HepG2 (cell line): ENCODE measurements at regions not wholly inside any gene's neighbourhood (a gene's known extent, or its start where the extent isn't known, plus 50 kb on each side); places are given as distances from the start of the nearest gene placed in this dataset.

Experiments used
- FOXA3 ChIP-seq: IDR thresholded peaks from 2 replicates; pipeline ENCODE4 v1.6.1; 2016; ENCODE audit warnings: missing genetic modification reagents, missing compliant biosample characterization
- FOXP1 ChIP-seq, 2 experiments: fragments of 450-650 bp in 1 of 2; IDR thresholded peaks; 2 replicates each; pipeline ENCODE4 v1.6.1; 2017 to 2018; ENCODE audit warnings: antibody characterized with exemption in 1 of 2
- GATAD2A ChIP-seq: IDR thresholded peaks from 2 replicates; pipeline ENCODE4 v1.6.1; 2016
- JUNB ChIP-seq: sonication (generic); formaldehyde crosslinking; IDR thresholded peaks from 2 replicates; pipeline ENCODE4 v1.8.0; 2022; ENCODE audit warnings: missing genetic modification reagents, mild to moderate bottlenecking, borderline replicate concordance
- LCORL ChIP-seq, 2 experiments: fragments of 450-650 bp in 1 of 2; sonication (generic) in 1 of 2; formaldehyde crosslinking in 1 of 2; IDR thresholded peaks; 2 replicates each; pipeline versions ENCODE4 v1.5.0 to v1.6.1; 2017 to 2020; ENCODE audit warnings: antibody characterized with exemption in 1 of 2, missing genetic modification reagents in 1 of 2
- PCBP1 ChIP-seq: fragments of 200-400 bp; formaldehyde crosslinking; IDR thresholded peaks from 2 replicates; pipeline ENCODE4 v1.6.1; 2017; ENCODE audit warnings: mild to moderate bottlenecking, low read depth, low read length, borderline replicate concordance
- RCOR2 ChIP-seq: IDR thresholded peaks from 2 replicates; pipeline ENCODE4 v1.6.1; 2016; ENCODE audit warnings: missing biosample characterization, missing genetic modification reagents
- RXRB ChIP-seq: IDR thresholded peaks from 2 replicates; pipeline ENCODE4 v1.6.1; 2016; ENCODE audit warnings: borderline replicate concordance, missing genetic modification reagents, missing compliant biosample characterization
- SMYD3 ChIP-seq: sonication (generic); formaldehyde crosslinking; IDR thresholded peaks from 2 replicates; pipeline ENCODE4 v1.8.1; 2023; ENCODE audit warnings: mild to moderate bottlenecking, missing genetic modification reagents
- SP5 ChIP-seq: IDR thresholded peaks from 2 replicates; pipeline ENCODE4 v1.6.1; 2016; ENCODE audit warnings: low read depth, borderline replicate concordance
- TEAD3 ChIP-seq: optimal IDR thresholded peaks from 2 replicates; pipeline ENCODE3; 2016; ENCODE audit warnings: borderline replicate concordance
- ZFP37 ChIP-seq: sonication (generic); formaldehyde crosslinking; IDR thresholded peaks from 2 replicates; pipeline ENCODE4 v1.4.0; 2020; ENCODE audit warnings: missing genetic modification reagents, borderline replicate concordance
- ZGPAT ChIP-seq: IDR thresholded peaks from 2 replicates; pipeline ENCODE4 v1.6.1; 2016; ENCODE audit warnings: mild to moderate bottlenecking
- ZNF30 ChIP-seq: sonication (generic); formaldehyde crosslinking; IDR thresholded peaks from 2 replicates; pipeline ENCODE4 v1.5.0; 2020; ENCODE audit warnings: mild to moderate bottlenecking, missing genetic modification reagents
- ZNF343 ChIP-seq: sonication (generic); formaldehyde crosslinking; IDR thresholded peaks from 2 replicates; pipeline ENCODE4 v1.4.0; 2020; ENCODE audit warnings: mild to moderate bottlenecking, missing genetic modification reagents
- ZNF446 ChIP-seq: sonication (generic); formaldehyde crosslinking; IDR thresholded peaks from 2 replicates; pipeline ENCODE4 v1.5.0; 2020; ENCODE audit warnings: mild to moderate bottlenecking, missing genetic modification reagents
- ZNF564 ChIP-seq: sonication (generic); formaldehyde crosslinking; IDR thresholded peaks from 2 replicates; pipeline ENCODE4 v1.8.1; 2023; ENCODE audit warnings: mild to moderate bottlenecking, missing genetic modification reagents
- ZNF576 ChIP-seq: sonication (generic); formaldehyde crosslinking; IDR thresholded peaks from 2 replicates; pipeline ENCODE4 v1.4.0; 2020; ENCODE audit warnings: mild to moderate bottlenecking, missing genetic modification reagents
- ZNF646 ChIP-seq: sonication (generic); formaldehyde crosslinking; IDR thresholded peaks from 2 replicates; pipeline ENCODE4 v1.9.0; 2021; ENCODE audit warnings: mild to moderate bottlenecking, missing genetic modification reagents
- ZNF780A ChIP-seq: sonication (generic); formaldehyde crosslinking; IDR thresholded peaks from 2 replicates; pipeline ENCODE4 v1.8.0; 2022; ENCODE audit warnings: mild to moderate bottlenecking, missing genetic modification reagents, moderate library complexity
- ZNF841 ChIP-seq: sonication (generic); formaldehyde crosslinking; IDR thresholded peaks from 2 replicates; pipeline ENCODE4 v1.8.1; 2023; ENCODE audit warnings: missing genetic modification reagents, borderline replicate concordance
- ZZZ3 ChIP-seq: sonication (generic); formaldehyde crosslinking; IDR thresholded peaks from 2 replicates; pipeline ENCODE4 v1.4.0; 2020; ENCODE audit warnings: missing genetic modification reagents, mild to moderate bottlenecking, borderline replicate concordance
- TF ChIP-seq, protein P1 (sequence below): sonication (generic); formaldehyde crosslinking; IDR thresholded peaks from 2 replicates; pipeline ENCODE4 v1.9.0; 2021; ENCODE audit warnings: missing genetic modification reagents, borderline replicate concordance

DNA sequence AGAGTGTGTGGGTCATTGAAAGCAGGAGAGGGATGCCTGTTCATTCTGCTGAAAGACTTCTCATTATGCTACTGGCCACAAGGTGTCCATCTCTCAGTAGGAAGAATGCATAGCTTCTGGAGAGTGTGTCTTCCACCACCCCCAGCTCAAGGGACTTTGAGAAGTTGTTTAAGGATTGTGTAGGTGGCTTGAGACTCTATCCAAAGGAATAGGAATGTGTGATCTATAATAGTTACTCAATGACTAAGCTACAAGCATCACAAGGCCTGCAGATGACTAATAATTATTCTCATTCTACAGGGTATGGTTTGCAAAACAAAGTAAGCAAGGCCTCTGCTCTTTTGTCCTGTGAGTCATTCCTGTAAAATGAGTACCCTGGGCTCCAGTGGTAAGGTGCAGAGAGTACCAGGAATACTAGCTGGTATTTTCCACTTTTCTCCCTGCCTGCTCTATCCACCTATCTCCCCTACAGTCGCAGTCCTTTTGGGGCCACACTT, 279.8 kb upstream of the BOD1L1 start (continued):
- no peak for TF ChIP-seq SP5
- TF ChIP-seq ZNF576 (CRISPR knock-in tag): no peak
- TF ChIP-seq ZGPAT (CRISPR knock-in tag): no peak
- TF ChIP-seq, protein P1, sequence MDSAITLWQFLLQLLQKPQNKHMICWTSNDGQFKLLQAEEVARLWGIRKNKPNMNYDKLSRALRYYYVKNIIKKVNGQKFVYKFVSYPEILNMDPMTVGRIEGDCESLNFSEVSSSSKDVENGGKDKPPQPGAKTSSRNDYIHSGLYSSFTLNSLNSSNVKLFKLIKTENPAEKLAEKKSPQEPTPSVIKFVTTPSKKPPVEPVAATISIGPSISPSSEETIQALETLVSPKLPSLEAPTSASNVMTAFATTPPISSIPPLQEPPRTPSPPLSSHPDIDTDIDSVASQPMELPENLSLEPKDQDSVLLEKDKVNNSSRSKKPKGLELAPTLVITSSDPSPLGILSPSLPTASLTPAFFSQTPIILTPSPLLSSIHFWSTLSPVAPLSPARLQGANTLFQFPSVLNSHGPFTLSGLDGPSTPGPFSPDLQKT: no peak
- no peak for TF ChIP-seq ZNF30 (CRISPR knock-in tag)
- TF ChIP-seq ZNF343: no peak
- TF ChIP-seq ZNF841: no peak
- peak; percentile 40; the same call in 1 of the 2 replicates for TF ChIP-seq JUNB (CRISPR knock-in tag)
- no peak for TF ChIP-seq LCORL (IDR thresholded peaks at IDR 0.05)
- no peak for TF ChIP-seq LCORL (CRISPR knock-in tag; IDR thresholded peaks at IDR 0.05)
- TF ChIP-seq FOXA3 (CRISPR knock-in tag): 0 out of 2 replicates have a peak, but pooled peaks have one; percentile 26
- no peak for TF ChIP-seq FOXP1 (IDR thresholded peaks at IDR 0.05)
- no peak for TF ChIP-seq FOXP1 (CRISPR knock-in tag; IDR thresholded peaks at IDR 0.05)
- no peak for TF ChIP-seq ZNF780A (CRISPR knock-in tag)
- TF ChIP-seq ZNF564 (CRISPR knock-in tag): no peak
- no peak for TF ChIP-seq PCBP1
- TF ChIP-seq ZNF446 (CRISPR knock-in tag): no peak
- TF ChIP-seq ZNF646 (CRISPR knock-in tag): no peak
- 0 out of 2 replicates have a peak, but pooled peaks have one; percentile 24 for TF ChIP-seq GATAD2A (CRISPR knock-in tag)
- TF ChIP-seq TEAD3 (CRISPR knock-in tag): peak; percentile 68
- TF ChIP-seq RCOR2: no peak
- TF ChIP-seq ZZZ3 (CRISPR knock-in tag): no peak
- TF ChIP-seq ZFP37 (CRISPR knock-in tag): no peak
- TF ChIP-seq SMYD3 (CRISPR knock-in tag): no peak
- TF ChIP-seq RXRB (CRISPR knock-in tag): no peak
